Loucy (cell line): ENCODE measurements at regions not wholly inside any gene's neighbourhood (a gene's known extent, or its start where the extent isn't known, plus 50 kb on each side); places are given as distances from the start of the nearest gene placed in this dataset.

ENCODE experiments used
- H2AFZ ChIP-seq: fragments of 200-600 bp; sonication (generic); 2 replicates; pipeline ENCODE4 v1.6.0; 2016; ENCODE audit warnings: antibody characterized with exemption, mild to moderate bottlenecking, low read length, moderate library complexity
- H3F3A ChIP-seq: fragments of 200-600 bp; 2 replicates; pipeline ENCODE4 v1.6.0; 2016; ENCODE audit warnings: antibody characterized with exemption, low read depth, mild to moderate bottlenecking
- H3K27me3 ChIP-seq: fragments of 200-600 bp; sonication (generic); 2 replicates; pipeline ENCODE4 v1.6.1; 2014; ENCODE audit warnings: low read length, mild to moderate bottlenecking; ENCODE audit not compliant: insufficient read depth, poor library complexity, severe bottlenecking
- H3K36me3 ChIP-seq: fragments of 200-600 bp; sonication (generic); 2 replicates; pipeline ENCODE4 v1.6.1; 2016; ENCODE audit warnings: low read length; ENCODE audit not compliant: insufficient read depth
- H3K4me1 ChIP-seq: fragments of 200-600 bp; sonication (generic); 2 replicates; pipeline ENCODE4 v1.5.1; 2014; ENCODE audit warnings: low read length, mild to moderate bottlenecking; ENCODE audit not compliant: insufficient read depth, poor library complexity, severe bottlenecking
- H3K4me2 ChIP-seq: fragments of 200-600 bp; sonication (generic); 2 replicates; pipeline ENCODE4 v1.6.0; 2014; ENCODE audit warnings: antibody characterized with exemption, low read length, low read depth, mild to moderate bottlenecking; ENCODE audit not compliant: poor library complexity, severe bottlenecking
- H3K4me3 ChIP-seq: fragments of 200-600 bp; sonication (generic); 2 replicates; pipeline ENCODE4 v1.5.1; 2014; ENCODE audit warnings: low read length, mild to moderate bottlenecking, mixed read lengths; ENCODE audit not compliant: poor library complexity, severe bottlenecking
- H3K79me2 ChIP-seq: fragments of 200-600 bp; sonication (generic); 2 replicates; pipeline ENCODE4 v1.6.1; 2014; ENCODE audit warnings: low read length; ENCODE audit not compliant: insufficient read depth
- H3K9ac ChIP-seq: fragments of 200-600 bp; sonication (generic); 2 replicates; pipeline ENCODE4 v1.6.0; 2014; ENCODE audit warnings: mild to moderate bottlenecking, low read depth, low read length, moderate library complexity; ENCODE audit not compliant: poor library complexity, severe bottlenecking
- H3K9me2 ChIP-seq: fragments of 200-600 bp; sonication (generic); replicated peaks from 2 replicates; pipeline ENCODE4 v1.6.1; 2016; ENCODE audit warnings: low read depth, low read length, mixed read lengths
- H3K9me3 ChIP-seq: fragments of 200-600 bp; sonication (generic); 2 replicates; pipeline ENCODE4 v1.6.1; 2014; ENCODE audit warnings: mild to moderate bottlenecking, antibody characterized with exemption, low read length, low read depth; ENCODE audit not compliant: insufficient read depth
- H4K20me1 ChIP-seq: fragments of 200-600 bp; sonication (generic); 2 replicates; pipeline ENCODE4 v1.6.0; 2014; ENCODE audit warnings: antibody characterized with exemption, low read length, mild to moderate bottlenecking; ENCODE audit not compliant: insufficient read depth, poor library complexity, severe bottlenecking
- CTCF ChIP-seq: fragments of 200-600 bp; sonication (generic); conservative IDR thresholded peaks from 2 replicates; pipeline ENCODE4 v1.5.1; 2014; ENCODE audit warnings: mild to moderate bottlenecking, antibody characterized with exemption, low read length
- EZH2phosphoT487 ChIP-seq: fragments of 200-600 bp; IDR thresholded peaks from 2 replicates; pipeline ENCODE4 v1.6.1; 2018; ENCODE audit warnings: antibody characterized with exemption, mild to moderate bottlenecking, moderate library complexity, borderline replicate concordance

GRCh38 chr5:81834021-81834660 lies 83.2 kb upstream of the SSBP2 start:
- Histone ChIP-seq H3K36me3 (no peaks in the 10 kb centered on the region), H3F3A (no peaks in the 10 kb centered on the region), H3K9ac (no peak overlapping the region), H3K4me3 (no peak overlapping the region), H3K79me2 (no peaks in the 10 kb centered on the region), H3K27me3 (no peaks in the 10 kb centered on the region), H3K9me2 (no peaks in the 10 kb centered on the region), H3K4me2 (no peak overlapping the region), H3K9me3 (no peaks in the 10 kb centered on the region), H2AFZ (no peak overlapping the region), H3K4me1 (peaks cover 18% of the 10 kb centered on the region), H4K20me1 (no peaks in the 10 kb centered on the region)
- no peak for TF ChIP-seq EZH2phosphoT487
- TF ChIP-seq CTCF, result no peak

GRCh38 chr5:81830596-81830995 lies 79.7 kb upstream of the SSBP2 start:
- no peaks in the 10 kb centered on the region for H3K9me3 ChIP-seq
- H3F3A ChIP-seq, result no peaks in the 10 kb centered on the region
- H3K4me3 ChIP-seq, result no peak overlapping the region
- H3K27me3 ChIP-seq, result no peaks in the 10 kb centered on the region
- no peaks in the 10 kb centered on the region for H3K79me2 ChIP-seq
- peaks cover 16% of the 10 kb centered on the region for H3K4me1 ChIP-seq
- no peaks in the 10 kb centered on the region for H4K20me1 ChIP-seq
- H3K4me2 ChIP-seq, result no peak overlapping the region
- no peak for TF ChIP-seq CTCF
- TF ChIP-seq EZH2phosphoT487, result no peak
- H3K9ac ChIP-seq, result no peak overlapping the region
- H3K9me2 ChIP-seq, result no peaks in the 10 kb centered on the region
- no peaks in the 10 kb centered on the region for H3K36me3 ChIP-seq
- H2AFZ ChIP-seq, result no peak overlapping the region

GRCh38 chr5:81829242-81829641 lies 78.3 kb upstream of the SSBP2 start:
- Histone ChIP-seq H3F3A (no peaks in the 10 kb centered on the region), H3K79me2 (no peaks in the 10 kb centered on the region), H3K27me3 (no peaks in the 10 kb centered on the region), H2AFZ (no peak overlapping the region), H3K4me1 (peaks cover 23% of the 10 kb centered on the region), H3K9me3 (no peaks in the 10 kb centered on the region), H3K4me2 (no peak overlapping the region), H3K9me2 (no peaks in the 10 kb centered on the region), H3K4me3 (no peak overlapping the region), H4K20me1 (no peaks in the 10 kb centered on the region), H3K9ac (no peak overlapping the region), H3K36me3 (no peaks in the 10 kb centered on the region)
- TF ChIP-seq CTCF (no peak), EZH2phosphoT487 (no peak)
